Breast epithelium (tissue), 3 donors: ENCODE measurements at regions not wholly inside any gene's neighbourhood (a gene's known extent, or its start where the extent isn't known, plus 50 kb on each side); places are given as distances from the start of the nearest gene placed in this dataset.

Experiments
- CTCF ChIP-seq, 3 donors: fragments of 450-650 bp; IDR thresholded peaks; one replicate each; pipeline ENCODE4 v1.5.1; 2016 to 2017; ENCODE audit warnings: antibody characterized with exemption in 3 of 3, mild to moderate bottlenecking in 3 of 3, moderate library complexity in 3 of 3
- POLR2A ChIP-seq: fragments of 450-650 bp; IDR thresholded peaks from one replicate; pipeline ENCODE4 v1.6.1; 2016; ENCODE audit warnings: antibody characterized with exemption, mild to moderate bottlenecking, moderate library complexity
- POLR2AphosphoS5 ChIP-seq, 3 donors: sonication (generic); formaldehyde crosslinking; IDR thresholded peaks; one replicate each; pipeline ENCODE4 v1.6.1; 2017; ENCODE audit warnings: antibody characterized with exemption in 3 of 3

GRCh38 chr16:76199681-76200220, 77.5 kb upstream of the CNTNAP4 start:
- TF ChIP-seq CTCF (IDR thresholded peaks at IDR 0.05) (no peak), POLR2A (no peak), POLR2AphosphoS5 (IDR thresholded peaks at IDR 0.05) (no peak)
